Thyroid gland (tissue), 4 donors: ENCODE measurements at regions not wholly inside any gene's neighbourhood (a gene's known extent, or its start where the extent isn't known, plus 50 kb on each side); places are given as distances from the start of the nearest gene placed in this dataset.

Source experiments
- DNase-seq, 2 donors: peaks; one replicate each; pipeline ENCODE4 v3.0.0-alpha.2; 2019
- H3K27ac ChIP-seq, 3 donors: fragments of 200-600 bp; sonication (generic); 1 replicate in 2 of 3; 2 replicates in 1 of 3; pipeline ENCODE4 v1.5.1; 2016 to 2019; ENCODE audit warnings: mild to moderate bottlenecking in 1 of 3, moderate library complexity in 1 of 3
- H3K27me3 ChIP-seq: fragments of 200-600 bp; sonication (generic); one replicate; pipeline ENCODE4 v1.5.1; 2019
- H3K36me3 ChIP-seq, 2 donors: fragments of 200-600 bp; sonication (generic); one replicate each; pipeline ENCODE4 v1.5.1; 2016 to 2019
- H3K4me1 ChIP-seq, 2 donors: fragments of 200-600 bp; sonication (generic); one replicate each; pipeline ENCODE4 v1.5.1; 2017 to 2019
- H3K4me3 ChIP-seq, 3 donors: fragments of 200-600 bp; sonication (generic); replicated peaks in 1 of 3; 1 replicate in 2 of 3; 2 replicates in 1 of 3; pipeline ENCODE4 v1.5.1; 2016; ENCODE audit warnings: mild to moderate bottlenecking in 1 of 3
- H3K9me3 ChIP-seq: fragments of 200-600 bp; sonication (generic); one replicate; pipeline ENCODE4 v1.5.1; 2017
- CTCF ChIP-seq, 6 experiments: fragments of 200-600 bp in 3 of 6; fragments of 450-650 bp in 3 of 6; sonication (generic) in 3 of 6; IDR thresholded peaks; one replicate each; pipeline ENCODE4 v1.5.1; 2016 to 2019; ENCODE audit warnings: antibody characterized with exemption in 6 of 6, mild to moderate bottlenecking in 2 of 6, inconsistent platforms in 1 of 6, moderate library complexity in 1 of 6
- POLR2A ChIP-seq, 2 donors: fragments of 450-650 bp; IDR thresholded peaks; one replicate each; pipeline ENCODE4 v1.6.1; 2017; ENCODE audit warnings: antibody characterized with exemption in 2 of 2, mild to moderate bottlenecking in 2 of 2, moderate library complexity in 1 of 2
- WGBS, 2 donors: methylation state at CpG; one replicate each; pipeline ENCODE4 v1.1.5; 2017; 5-methylcytosine and 5-hydroxymethylcytosine counted together
- intact Hi-C: fragments of 100-400 bp; cut with DNase I; formaldehyde crosslinking; loops from one replicate; pipeline ENCODE4 v1.15.1; 2023

GRCh38 chr12:66925083-66925482 lies 246.2 kb upstream of the GRIP1 start:
- intact Hi-C loops, result no loop called here
- no peak for DNase-seq
- H3K36me3 ChIP-seq, result no peaks in the 10 kb centered on the region
- no peak for TF ChIP-seq POLR2A (IDR thresholded peaks at IDR 0.05)
- TF ChIP-seq CTCF (IDR thresholded peaks at IDR 0.05), result no peak
- WGBS, 2 donors, result 83% methylated on average over 2 of the region's 2 CpGs
- no peaks in the 10 kb centered on the region for H3K9me3 ChIP-seq
- no peaks in the 10 kb centered on the region for H3K4me1 ChIP-seq
- no peak overlapping the region for H3K27ac ChIP-seq
- no peak overlapping the region for H3K4me3 ChIP-seq
- H3K27me3 ChIP-seq, result no peaks in the 10 kb centered on the region

- TF ChIP-seq CTCF (IDR thresholded peaks at IDR 0.05), result no peak
- no peak for TF ChIP-seq POLR2A (IDR thresholded peaks at IDR 0.05)
- H3K27me3 ChIP-seq, result no peaks in the 10 kb centered on the region
- no peak overlapping the region for H3K27ac ChIP-seq
- no peaks in the 10 kb centered on the region for H3K9me3 ChIP-seq
- no peak overlapping the region for H3K4me3 ChIP-seq
- DNase-seq, result no peak
- no peaks in the 10 kb centered on the region for H3K36me3 ChIP-seq
- H3K4me1 ChIP-seq, result peaks cover 0 to under 1% of the 10 kb centered on the region in 2 donors
- intact Hi-C loops, result no loop called here
These were observed 250.2 kb upstream of the GRIP1 start for GRCh38 chr12:66929121-66929520.

GRCh38 chr12:66931091-66931490 lies 252.2 kb upstream of the GRIP1 start:
- 74 to 77% methylated on average over 3 of the region's 3 CpGs for WGBS, 2 donors
- Histone ChIP-seq H3K36me3 (no peaks in the 10 kb centered on the region), H3K9me3 (no peaks in the 10 kb centered on the region), H3K4me3 (no peak overlapping the region), H3K27ac (no peak overlapping the region), H3K4me1 (peaks cover 0 to 7% of the 10 kb centered on the region in 2 donors), H3K27me3 (no peaks in the 10 kb centered on the region)
- DNase-seq, result no peak
- TF ChIP-seq CTCF (IDR thresholded peaks at IDR 0.05) (no peak), POLR2A (IDR thresholded peaks at IDR 0.05) (no peak)
- intact Hi-C loops, result no loop called here

GRCh38 chr12:66932126-66932525 lies 253.2 kb upstream of the GRIP1 start:
- WGBS, 2 donors, result 85 to 91% methylated on average over 1 of the region's 1 CpG
- Histone ChIP-seq H3K9me3 (no peaks in the 10 kb centered on the region), H3K4me3 (no peak overlapping the region), H3K36me3 (no peaks in the 10 kb centered on the region), H3K4me1 (peaks cover 0 to 7% of the 10 kb centered on the region in 2 donors), H3K27ac (no peak overlapping the region), H3K27me3 (no peaks in the 10 kb centered on the region)
- intact Hi-C loops, result no loop called here
- TF ChIP-seq CTCF (IDR thresholded peaks at IDR 0.05) (no peak), POLR2A (IDR thresholded peaks at IDR 0.05) (no peak)
- no peak for DNase-seq

- no peak for TF ChIP-seq CTCF (IDR thresholded peaks at IDR 0.05)
- no peak for TF ChIP-seq POLR2A (IDR thresholded peaks at IDR 0.05)
- Histone ChIP-seq H3K9me3 (no peaks in the 10 kb centered on the region), H3K27ac (peak overlapping the region in 1 of 3 donors; percentile 24), H3K4me1 (peaks cover 0 to 7% of the 10 kb centered on the region in 2 donors), H3K4me3 (no peak overlapping the region), H3K27me3 (no peaks in the 10 kb centered on the region), H3K36me3 (no peaks in the 10 kb centered on the region)
- intact Hi-C loops, result no loop called here
- DNase-seq, result no peak
- 60 to 61% methylated on average over 5 of the region's 5 CpGs for WGBS, 2 donors
These were observed 255.6 kb upstream of the GRIP1 start for GRCh38 chr12:66934302-66935062.
